T-helper 1 cell treated with Interleukin-12 subunit alpha and Interleukin-12 subunit beta and Interleukin-4 antibody, amounts not matched to agents 30 ng/mL and 1 ng/mL, for 36 hours (primary cell): ENCODE measurements at regions not wholly inside any gene's neighbourhood (a gene's known extent, or its start where the extent isn't known, plus 50 kb on each side); places are given as distances from the start of the nearest gene placed in this dataset.

ENCODE experiments used
- intact Hi-C: fragments of 100-400 bp; cut with micrococcal nuclease; formaldehyde crosslinking; loops from one replicate; pipeline ENCODE4 v1.15.1; 2024

DNA sequence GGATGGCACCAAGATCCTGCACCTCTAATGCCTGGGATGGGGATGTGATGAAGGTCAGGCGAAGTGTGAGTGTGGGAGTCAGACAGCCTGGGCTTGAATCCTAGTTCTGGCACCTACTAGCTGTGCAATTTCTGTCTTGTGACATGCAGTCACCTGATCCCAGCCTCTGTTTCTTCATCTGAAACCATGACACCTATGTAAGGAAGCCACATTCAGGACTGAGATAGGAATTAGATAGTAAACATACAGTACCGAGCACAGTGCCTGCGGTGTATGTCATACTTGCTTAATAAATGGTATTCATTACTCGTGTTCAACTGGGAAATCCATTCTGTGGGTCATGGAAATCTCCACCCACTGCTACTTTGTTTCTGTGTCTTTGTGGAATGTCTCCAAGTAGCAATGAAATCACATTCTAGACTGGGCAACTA is 140.6 kb upstream of the STC2 start:
- intact Hi-C loops, result no loop called here

DNA sequence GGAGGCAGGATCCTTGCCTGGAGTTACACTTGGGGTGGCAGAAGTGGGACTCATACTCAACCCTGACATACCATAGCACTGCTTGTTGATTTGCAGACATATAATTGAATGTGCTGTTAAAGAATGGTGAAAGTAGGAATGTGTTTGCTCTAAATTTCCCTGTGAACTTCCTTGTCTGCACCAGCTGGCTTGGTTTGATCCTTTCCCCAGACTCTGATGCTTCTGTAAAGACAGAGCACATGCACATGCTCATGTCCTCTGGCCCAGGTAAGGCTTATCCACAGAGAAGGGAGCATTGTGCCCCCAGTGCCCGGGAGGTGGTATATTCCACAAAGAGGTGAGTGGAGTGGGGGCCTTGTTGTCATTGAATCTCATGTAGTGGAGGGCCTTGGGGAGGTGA is 138.0 kb upstream of the STC2 start:
- intact Hi-C loops, result no loop called here

DNA sequence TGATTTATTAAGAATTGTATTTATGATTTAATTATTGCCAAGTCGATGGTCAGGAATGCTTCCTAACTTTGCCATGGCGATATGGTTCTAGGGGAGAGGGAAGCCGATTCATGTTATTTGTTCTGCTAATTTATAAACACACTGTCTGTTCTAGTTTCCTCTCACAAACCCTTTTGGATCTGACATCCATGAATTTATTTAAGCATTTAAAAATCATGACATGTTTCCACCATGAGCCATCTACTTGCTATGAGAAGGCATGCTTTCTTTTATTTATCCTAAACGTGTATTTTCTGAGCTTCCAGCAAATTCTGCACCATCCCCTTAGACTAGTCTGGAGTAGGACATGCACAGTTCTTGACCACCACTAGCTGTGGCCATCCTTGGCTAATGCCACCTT is 136.6 kb upstream of the STC2 start:
- intact Hi-C loops, result no loop called here

DNA sequence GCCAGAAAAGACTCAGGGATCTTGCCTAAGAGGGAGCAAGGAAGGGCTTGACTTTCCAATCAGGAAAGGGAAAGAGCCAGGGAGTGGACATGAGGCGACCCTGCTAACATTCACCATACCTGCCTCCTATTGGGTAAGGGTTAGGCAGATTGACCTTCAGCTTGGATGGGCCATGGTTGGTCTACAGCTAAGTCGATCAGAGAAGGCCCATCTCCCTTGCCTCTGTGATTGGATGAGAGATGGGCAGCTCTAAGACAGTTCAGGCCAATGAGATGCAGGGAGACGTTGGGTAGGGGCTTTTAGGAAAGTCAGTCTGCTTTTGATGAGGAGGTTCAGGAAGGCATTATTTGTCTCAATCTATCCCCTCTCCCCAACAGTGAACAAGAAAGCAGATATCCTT is 135.0 kb upstream of the STC2 start:
- intact Hi-C loops, result no loop called here

DNA sequence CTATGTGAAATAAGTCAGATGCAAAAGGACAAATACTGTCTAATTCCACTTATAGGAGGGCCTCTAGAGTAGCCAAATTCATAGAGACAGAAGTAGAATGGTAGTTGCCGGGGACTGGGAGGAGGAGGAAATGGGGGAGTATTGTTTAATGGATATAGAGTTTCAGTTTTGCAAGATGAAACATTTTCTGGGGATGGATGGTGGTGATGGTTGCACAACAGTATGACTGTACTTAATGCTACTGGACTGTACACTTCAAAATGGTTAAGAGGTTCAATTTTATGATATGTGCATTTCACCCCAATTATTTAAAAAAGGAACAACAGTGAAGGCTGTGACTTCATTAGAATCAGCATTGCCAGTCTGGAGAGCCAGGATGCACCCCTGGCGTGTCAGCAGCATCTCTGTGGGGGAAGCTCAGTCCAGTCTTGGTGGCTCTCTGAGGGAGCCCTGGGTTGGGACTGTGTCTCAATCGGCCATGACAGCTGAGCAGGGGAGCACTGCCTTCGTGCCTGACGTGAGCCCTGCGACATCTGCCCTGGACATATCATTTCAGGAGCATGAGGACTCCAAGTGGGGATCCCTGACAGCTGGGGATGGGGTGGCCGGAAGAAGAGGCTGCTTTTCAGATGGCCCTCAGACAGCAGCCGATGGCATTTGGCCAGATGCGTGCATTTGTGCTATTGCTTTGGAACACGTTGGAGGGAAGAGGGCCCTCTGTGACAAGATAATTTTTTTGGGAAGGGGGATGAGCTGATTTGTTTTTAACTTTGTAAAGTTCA is 130.8 kb upstream of the STC2 start:
- intact Hi-C loops, result no loop called here

DNA sequence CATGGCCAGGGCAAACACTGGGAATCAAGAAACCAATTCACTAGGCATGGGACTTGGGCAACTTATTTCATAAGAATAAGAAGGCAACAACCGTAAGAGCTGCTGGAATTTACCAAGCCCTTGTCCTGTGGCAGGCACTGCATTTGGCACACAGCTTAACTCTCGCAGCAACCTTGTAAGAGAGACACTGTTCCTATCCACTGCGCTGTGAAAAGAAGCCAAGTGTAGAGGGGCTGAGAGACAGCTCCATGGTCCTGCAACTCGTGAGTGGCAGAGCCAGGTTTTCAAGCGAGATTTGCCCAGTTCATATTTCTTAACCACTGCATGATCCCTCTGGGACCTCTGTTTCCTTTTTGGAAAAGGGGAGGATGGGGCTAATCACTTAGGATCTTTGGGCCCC is 129.3 kb upstream of the STC2 start:
- intact Hi-C loops, result no loop called here

DNA sequence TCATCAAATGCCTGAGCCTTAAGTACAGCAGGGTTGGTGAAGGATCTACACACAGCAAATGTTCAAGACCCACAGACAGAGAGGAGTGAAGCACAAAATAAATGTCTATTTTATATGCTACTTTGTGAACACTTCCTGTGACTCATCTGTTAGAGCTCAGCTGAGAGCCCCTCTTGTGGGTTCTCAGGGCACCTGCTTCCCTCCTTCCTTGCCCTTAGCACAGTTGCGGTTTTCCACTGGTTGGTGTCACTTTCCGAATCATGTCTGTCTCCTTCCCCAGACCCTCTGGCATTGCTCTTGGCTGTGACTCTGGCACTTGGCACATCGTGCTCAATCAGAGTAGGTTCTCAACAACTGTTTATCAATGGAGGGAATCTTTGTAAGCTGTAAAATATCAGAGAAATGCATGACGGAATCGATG is 128.5 kb upstream of the STC2 start:
- intact Hi-C loops, result no loop called here

DNA sequence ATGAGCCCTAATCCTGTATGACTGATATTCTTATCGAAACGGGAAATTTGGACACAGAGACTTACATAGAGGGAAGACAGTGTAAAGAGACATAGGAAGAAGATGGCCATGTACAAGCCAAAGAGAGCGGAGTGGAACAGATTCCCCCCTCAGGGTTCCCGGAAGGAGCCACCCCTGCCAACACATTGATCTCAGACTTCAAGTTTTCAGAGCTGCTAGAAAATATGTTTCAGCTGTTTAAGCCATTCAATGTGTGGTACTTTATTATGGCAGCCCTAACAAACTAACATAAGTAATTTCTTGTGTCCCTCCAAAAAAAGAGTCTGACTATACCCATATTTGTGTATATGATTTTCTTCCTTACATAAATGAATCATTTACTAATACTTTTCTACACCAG is 128.0 kb upstream of the STC2 start:
- intact Hi-C loops, result no loop called here

DNA sequence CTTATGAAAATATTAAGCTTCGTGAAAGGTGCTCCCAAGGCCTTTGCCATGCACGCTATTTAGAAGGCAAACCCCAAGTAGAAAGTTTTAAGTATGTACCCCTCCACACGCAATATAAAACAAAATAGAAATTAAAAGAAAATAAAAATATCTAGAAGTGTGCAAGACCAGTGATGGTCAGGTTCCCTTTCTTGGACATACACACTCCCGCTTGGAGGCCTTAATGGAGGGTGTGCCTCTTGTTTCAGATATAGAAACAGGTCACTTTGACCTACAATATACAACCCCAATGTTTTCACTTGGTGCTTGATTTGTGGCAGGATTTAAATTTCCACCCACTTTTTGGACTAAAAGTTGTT is 127.4 kb upstream of the STC2 start:
- intact Hi-C loops, result no loop called here

DNA sequence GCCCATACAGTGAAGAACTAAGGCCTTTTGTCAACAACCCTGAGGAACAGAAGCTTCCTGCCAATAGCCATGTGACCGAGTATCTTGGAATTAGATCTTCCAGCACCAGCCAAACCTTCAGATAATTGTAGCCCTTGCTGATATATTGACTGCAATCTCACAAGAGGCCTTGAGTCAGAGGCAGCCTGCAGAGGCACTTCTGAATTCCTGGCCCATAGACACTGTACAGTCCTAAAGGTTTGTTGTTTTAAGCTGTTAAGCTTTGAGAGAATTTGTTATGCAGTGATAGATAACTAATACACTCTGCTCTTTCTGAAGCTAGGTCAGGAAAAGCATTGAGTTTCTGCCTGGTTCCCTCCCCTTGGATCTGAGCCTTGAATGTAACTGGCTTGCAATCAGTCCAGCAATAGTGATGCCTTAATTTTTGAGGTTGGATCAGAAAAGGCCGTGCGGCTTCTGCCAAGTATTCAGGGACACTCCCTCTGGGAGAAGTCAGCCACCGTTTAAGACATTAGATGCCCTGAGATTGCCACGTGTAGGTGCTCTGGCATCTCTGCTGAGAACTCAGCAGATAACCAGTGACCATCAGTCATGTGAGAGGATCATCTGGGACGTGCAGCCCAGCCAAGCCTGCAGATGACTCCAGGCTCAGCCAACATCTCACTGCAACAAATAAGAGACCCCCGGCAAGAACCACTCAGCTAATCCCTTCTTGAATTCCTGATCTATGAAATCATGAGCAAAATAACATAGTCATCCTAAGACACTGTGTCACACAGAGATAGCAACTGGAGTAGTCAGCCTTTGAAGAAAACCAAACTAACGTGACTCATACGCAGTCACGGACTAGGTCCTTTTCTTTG is 126.8 kb upstream of the STC2 start:
- intact Hi-C loops, result loop anchor here (5.0 kb wide), 1 partner anchor 517 kb away; no protein-coding TSS in a partner anchor

DNA sequence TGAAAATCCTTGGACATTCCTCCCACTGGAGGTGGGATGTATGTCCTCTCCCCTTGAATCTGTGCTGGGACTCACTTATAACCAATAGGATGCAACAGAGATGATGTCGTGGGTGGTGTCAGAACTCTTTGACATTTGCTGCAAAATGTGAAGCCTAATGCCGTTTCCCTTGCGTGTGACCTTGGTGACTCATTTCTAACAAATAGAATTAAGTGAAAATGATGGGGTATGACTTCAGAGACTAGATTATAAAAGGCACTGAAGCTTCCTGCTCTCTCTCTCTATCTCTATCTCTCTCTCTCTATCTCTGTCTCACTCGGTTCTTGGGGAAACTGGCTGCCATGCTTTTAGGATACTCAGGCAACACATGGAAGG is 126.1 kb upstream of the STC2 start:
- intact Hi-C loops, result loop anchor here (5.0 kb wide), 1 partner anchor 518 kb away; no protein-coding TSS in a partner anchor

DNA sequence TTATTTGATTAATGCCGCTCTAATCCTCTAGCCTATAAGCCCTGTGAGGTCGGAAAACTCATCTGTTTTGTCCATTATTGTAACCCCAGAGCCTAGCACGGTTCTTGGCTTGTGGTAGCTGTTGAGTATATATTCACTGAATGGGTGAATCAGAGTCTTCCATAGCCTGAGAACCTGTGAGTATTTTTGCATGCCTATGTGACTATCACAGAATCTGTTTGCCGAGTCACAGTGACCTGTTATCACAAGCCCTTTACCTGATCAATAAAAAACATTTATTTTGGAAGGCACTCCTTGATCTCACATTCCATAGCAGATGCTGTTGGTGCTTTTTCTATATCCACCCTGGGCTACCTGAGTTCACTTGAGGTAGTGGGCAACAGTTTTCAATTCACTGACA is 125.0 kb upstream of the STC2 start:
- intact Hi-C loops, result loop anchor here (5.0 kb wide), 1 partner anchor 519 kb away; no protein-coding TSS in a partner anchor

DNA sequence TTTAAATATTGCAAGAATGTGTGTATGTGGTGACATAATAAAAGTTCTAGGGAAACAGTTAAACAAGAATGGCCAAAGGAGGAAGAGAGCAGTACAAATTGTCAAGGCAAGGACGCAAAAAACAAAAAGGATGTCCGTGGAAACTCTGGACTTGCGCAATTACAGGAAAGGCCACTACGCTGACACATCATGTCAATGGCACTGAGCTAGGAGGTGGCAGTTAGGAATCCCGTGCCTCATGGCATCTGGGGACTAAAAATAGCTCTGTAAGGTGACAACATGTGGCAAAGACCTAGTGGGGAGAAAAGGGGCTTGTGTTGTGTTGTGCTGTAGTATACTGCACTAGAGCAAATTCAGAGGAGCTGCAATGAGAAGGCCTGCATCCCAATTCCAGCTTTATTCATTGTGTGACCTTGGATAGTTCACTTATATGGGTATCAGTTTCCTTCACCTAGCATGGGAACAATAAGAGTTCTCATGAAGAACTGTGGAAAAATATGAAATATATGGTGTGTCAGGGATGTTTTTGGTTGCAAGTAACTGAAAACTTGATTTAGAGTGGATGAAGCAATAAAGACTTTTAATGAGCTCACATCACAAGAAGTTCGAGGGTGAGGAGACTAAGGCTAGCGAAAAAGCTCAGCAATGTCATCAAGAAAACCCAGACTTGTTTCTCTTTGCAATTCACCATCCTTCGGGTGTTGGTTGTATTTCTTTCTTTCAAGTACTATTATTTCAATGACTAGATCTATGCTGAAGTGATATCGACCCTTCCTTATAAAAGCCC is 124.1 kb upstream of the STC2 start:
- intact Hi-C loops, result loop anchor here (5.0 kb wide), 1 partner anchor 520 kb away; no protein-coding TSS in a partner anchor

DNA sequence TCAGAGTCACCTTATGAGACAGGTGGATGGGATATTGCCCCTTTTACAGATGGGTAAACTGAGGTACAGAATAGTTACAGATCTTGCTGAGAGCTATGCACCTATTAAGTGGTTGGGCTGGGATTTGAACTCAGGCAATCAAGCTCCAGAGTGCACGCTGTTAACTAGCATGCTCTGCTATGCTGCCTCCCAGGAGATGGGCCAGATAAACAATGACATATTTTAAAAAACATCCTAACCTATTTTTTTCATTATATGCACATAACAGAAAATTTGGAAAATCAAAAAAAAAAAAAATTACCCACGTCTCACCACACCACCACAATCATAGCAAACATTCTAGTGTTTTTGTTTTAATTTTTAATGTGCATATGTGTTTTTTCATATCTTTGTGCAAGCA is 123.4 kb upstream of the STC2 start:
- intact Hi-C loops, result loop anchor here (5.0 kb wide), 1 partner anchor 521 kb away; no protein-coding TSS in a partner anchor

DNA sequence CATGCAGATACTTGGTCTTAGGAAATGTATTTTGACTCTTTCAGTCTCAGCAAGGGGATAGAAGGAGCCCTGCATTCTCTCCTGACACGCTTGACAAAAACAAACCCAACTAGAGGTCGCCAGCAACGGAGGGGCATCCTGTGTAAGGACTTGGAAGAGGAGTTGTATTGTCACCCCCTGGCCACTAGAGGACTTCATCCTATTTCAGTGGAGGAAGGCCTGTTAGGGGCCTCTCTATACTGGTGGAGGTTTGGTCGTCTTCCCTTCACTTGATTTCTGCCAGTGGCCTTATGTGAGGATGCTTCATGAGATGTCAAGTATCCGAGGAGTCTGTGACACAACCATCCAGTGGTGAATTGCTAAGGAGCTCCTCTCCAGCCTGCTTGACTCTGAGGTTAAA is 122.8 kb upstream of the STC2 start:
- intact Hi-C loops, result loop anchor here (5.0 kb wide), 1 partner anchor 521 kb away; no protein-coding TSS in a partner anchor

DNA sequence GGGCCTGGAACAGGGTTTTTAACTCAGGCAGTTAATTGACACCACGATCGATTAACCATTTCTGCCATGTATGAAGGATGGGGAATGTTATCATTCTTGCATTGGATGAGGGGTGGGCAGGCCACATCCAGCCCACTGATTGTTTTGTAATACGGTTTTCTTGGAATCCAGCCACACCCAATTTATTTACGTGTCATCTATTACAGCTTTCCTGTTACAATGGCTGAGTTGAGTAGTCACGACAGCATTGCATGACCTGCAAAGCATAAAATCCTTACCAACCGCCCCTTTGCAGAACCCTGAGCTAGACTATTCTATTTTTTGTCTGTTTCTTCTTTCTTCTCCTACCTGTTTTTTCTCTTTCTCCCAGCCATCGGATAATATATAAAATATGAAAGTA is 122.0 kb upstream of the STC2 start:
- intact Hi-C loops, result loop anchor here (5.0 kb wide), 1 partner anchor 522 kb away; no protein-coding TSS in a partner anchor

DNA sequence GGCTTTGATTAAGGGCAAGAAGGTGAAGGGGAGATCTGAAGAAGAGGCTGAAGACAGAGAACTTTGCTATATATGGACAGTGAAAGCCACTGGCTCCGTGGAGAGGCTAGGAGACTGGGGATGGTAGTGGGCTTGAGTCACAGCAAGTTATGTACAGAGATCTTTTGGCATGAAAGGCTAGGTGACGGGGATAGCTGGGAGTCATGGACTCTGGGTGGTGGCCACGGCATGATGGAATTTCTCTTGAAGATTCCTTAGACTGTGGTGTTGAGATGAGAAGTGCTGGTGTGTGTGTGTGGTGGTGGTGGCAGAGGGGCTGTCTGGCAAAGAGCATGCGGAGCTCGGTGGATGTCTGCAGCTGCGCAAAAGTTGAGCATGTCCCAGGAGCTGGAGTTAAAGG is 120.6 kb upstream of the STC2 start:
- intact Hi-C loops, result no loop called here

DNA sequence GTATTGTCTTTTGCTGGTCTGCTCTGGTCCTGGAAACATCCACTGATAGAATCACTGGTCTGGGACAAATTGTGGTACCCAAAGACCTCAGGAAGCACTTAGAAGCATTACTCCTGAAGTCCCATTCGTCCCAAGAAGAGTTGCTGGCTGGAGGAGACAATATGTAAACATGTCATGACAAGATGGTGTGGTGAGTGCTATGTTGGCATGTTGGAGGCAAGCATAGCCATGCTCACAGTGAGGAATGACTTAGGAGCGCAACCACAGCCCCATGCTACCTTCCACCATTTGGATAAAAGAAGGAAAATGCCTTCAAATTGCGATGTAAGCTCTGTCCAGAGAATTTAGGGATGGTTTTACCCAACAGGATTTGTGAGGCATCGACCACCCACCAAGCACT is 115.8 kb upstream of the STC2 start:
- intact Hi-C loops, result no loop called here

DNA sequence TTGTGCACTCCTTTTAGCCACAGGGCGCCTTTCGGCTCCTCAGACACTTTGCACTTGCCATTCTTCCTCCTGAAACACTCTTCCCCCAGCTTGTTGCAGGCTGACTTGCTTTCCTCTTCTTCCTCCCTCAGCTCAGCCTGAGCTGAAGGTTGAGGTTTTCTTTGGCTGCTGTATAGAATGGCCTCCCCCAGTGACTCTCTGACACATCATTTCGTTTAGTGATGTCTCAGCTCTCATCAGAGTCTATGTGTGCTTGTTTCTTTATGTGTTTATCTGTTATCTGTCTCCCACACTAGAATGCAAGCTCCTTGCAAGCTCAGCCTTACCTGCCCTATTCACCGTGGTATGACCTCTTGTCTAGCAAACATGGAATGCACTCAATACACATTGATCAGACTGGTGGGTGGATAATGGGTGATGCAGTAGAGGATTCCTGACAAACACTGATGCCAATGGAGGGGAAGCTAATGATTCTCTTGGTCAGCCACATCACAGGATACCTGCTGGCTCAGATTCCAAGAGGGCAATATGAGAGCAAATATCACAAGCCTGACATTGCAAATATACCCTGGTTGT is 112.9 kb upstream of the STC2 start:
- intact Hi-C loops, result no loop called here

DNA sequence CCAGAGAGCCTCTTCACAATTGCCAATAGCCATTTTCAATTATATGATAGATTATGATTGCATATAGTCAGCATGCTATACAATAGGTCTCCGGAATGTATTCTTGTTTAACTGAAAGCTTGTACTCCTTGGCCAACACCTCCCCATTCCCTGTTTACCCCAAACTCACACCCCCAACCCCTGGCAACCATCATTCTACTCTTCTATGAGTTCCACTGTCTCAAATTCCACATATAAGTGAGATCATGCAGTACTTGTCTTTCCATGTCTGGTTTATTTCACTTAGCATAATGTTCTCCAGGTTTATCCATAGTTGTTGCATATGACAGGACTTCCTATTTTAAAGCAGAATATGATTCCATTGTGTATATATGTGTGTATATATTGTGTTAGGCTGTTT is 110.7 kb upstream of the STC2 start:
- intact Hi-C loops, result no loop called here

DNA sequence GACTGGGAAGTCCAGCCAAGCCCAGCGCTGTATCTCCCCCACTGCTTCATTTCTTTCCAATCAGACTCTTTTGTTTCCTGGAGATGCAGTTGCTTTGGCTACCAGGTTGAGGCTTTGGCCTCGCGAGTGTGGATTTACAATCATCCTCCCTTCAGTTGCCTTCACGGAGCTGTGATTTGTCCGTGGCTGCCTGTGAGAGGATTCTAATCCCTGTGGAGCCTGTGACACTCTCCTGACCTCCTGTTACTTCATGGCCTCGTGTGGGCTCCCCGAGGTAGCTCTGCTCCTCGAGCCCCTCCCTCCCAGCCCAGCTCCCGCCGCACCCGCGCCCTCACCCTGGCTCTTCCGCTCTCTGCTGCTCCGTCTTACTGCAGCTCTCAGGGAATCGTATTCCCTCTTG is 107.2 kb upstream of the STC2 start:
- intact Hi-C loops, result no loop called here
